NCI-H128 (cell line): ENCODE measurements at regions not wholly inside any gene's neighbourhood (a gene's known extent, or its start where the extent isn't known, plus 50 kb on each side); places are given as distances from the start of the nearest gene placed in this dataset.
"Not testable (repeated sequence)": the region's sequence is repeated elsewhere in the genome, so short reads cannot be mapped to it uniquely, and the experiment has no call there.

Source experiments
- DNase-seq: peaks from one replicate; lab custom pipeline; 2025; ENCODE audit not compliant: unreplicated experiment; lab: John Stamatoyannopoulos, UW

- peak; percentile 16 for DNase-seq
Measured at GRCh38 chr6:97669191-97670031, 386.4 kb upstream of the MMS22L start.

- DNase-seq = no peak
Measured at GRCh38 chr6:97674802-97675201, 391.8 kb upstream of the MMS22L start.

DNA sequence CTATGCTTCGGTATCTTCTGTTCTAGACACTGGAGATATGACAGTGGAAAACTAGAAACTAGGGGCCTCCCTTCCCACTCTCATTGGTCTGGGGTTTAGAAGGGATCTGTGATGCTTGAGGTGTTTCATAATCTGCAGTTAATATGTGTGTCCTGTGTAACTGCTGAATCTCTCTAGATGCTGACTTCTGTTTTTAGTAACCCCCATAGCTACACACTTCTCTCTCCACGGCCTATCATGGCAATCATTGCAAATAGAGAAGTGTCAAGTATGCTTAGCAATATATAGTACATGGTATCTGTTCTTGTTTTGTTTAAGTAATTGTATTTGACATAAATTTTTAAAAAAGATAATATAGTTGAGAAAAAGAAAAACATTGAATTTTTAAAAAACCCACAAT lies 394.6 kb upstream of the MMS22L start:
- DNase-seq = no peak

DNA sequence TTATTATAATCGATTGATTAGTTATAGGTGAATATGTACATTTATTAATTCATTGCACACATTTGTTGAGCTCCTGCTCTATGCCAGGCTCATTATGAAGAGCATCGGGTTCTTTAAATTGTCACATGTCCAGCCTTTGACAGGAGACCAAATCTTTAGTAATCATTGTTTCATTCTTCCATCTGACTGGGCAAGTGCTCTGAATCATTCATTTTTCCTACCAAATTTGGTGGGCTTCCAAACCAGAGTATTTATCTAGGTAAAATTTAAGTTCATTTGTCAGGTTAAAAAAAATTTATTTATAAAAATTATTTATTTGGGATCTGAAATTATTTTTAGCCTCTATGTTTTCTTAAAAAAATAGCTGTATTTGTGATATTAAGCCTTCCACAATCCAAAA lies 404.9 kb upstream of the MMS22L start:
- DNase-seq = no peak

DNA sequence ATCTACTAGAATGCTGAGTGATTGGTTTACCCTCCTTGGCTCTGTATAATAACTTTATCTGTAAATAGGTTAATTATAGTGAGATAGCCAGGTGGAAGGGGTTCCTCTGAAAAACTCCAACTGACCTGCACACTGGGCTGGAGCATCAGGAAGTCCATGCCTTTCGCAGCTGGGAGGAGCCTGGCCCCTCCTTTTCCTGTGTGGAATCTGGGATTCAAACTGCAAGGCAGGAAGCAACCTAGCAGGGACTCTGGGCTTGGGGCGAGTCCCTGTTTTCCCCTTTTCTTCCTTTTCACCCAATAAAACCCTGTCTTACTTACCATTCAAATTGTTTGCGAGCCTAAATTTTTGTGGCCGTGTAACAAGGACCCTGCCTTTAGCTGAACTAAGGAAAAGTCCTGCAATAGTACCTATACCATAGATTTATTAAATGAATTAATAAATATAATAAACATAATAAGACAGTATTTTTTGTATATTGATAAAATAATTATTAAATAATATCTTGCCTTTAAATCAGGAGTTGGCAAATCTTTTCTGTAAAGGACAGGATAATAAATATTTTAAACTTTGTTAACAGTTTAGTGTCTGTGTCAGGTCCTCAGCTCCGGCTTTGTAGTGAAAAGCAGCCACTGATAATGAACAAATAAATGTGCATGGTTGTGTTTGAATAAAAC lies 406.2 kb upstream of the MMS22L start:
- no peak for DNase-seq

- DNase-seq = no peak
Measured at GRCh38 chr6:97697456-97697855, 414.4 kb upstream of the MMS22L start.

DNA sequence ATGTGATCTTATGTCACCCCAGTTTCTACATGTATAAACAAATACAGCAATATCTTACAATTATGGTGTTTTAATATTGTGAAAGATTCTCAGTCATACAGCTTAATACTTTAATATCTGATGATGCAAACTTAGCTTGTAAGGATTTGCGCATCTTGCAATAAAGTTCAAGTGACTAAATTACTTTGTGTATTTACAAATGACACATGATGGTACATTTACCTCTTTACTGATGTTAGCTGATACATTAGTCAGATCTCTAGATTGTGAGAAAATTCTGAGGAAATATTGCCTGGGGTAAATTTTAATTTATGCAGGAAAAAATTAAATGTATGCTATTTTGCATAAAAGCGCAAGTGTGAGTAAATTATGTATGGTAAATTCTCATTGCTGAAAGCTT lies 418.8 kb upstream of the MMS22L start:
- no peak for DNase-seq

DNA sequence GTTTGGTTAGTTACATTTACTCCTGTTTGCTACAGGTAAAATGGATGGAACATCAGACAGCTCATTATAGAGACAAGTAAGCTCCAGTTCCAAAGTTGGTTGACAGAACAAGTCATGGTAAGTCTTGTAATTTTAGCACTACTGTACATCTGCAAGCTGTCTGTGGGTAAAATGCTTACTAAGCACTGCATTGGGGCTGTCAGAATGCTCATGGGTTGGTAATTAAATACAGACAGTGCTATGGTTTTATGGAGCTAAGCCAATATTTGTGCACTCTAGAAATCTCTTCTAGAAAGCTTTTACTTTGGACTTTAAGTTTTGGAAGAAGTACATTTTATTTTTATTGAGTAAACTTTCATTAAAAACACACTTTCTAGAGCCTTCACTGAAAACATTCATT lies 419.2 kb upstream of the MMS22L start:
- DNase-seq = no peak

- DNase-seq = no peak
Measured at GRCh38 chr6:97703661-97704060, 420.6 kb upstream of the MMS22L start.

DNA sequence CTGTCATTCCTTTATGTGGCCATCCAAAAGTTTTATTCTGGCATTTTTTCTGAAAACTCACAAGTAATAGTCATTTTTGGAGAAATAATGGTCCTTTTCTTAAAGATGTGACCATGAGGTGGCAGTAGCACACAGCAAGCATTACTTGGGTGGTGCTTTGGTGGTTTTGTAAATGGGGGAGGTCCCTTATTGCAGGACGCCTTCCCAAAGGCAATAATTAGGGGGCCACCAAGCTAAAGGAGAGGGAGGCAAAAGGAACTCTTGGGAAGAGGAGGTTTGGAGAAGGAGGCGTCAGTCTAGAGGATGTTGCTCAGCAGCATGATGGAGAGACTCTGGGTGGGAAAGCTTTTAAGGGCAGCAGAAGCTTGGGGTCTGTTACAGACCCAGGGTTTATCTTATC lies 422.6 kb upstream of the MMS22L start:
- no peak for DNase-seq

DNA sequence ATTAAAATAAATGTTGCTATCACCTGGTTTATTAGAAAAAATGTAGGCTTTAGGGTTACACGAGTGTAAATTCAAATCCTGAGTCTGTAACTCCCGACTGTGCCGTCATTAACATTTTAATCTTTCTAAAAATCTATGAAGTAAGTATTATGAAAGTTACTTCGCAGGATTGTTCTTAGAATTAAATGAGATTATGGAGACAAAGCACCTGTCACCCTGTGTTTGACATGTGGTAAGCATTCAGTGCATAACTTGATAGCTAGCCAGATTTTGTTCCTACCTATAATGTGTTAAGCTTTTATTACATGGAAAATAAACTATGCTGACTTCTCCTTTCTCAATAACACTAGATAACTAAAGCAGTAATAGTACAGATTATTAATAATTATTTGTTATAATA lies 429.7 kb upstream of the MMS22L start:
- DNase-seq = no peak

DNA sequence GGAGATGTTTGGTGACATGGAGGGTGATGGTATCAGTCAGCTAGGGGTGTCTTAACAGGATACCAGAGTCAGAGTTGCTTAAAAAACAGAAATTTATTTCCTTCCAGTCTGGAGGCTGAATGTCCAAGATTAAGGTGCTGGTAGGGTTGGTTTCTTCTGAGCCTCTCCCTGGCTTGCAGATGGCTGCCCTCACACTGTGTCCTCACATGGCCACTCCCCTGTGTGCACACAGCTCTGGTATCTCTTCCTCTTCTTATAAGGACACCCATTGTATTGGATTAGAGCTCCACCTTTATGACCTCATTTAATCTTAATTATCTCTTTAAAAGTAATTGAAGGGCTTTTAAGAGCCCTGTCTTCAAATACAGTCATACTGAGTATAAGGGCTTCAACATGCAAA lies 431.8 kb upstream of the MMS22L start:
- no peak for DNase-seq

- DNase-seq = no peak
Measured at GRCh38 chr6:97717086-97717485, 434.1 kb upstream of the MMS22L start.

- no peak for DNase-seq
Measured at GRCh38 chr6:97726378-97726777, 443.4 kb upstream of the MMS22L start.

GRCh38 chr6:97732045-97732444 lies 449.0 kb upstream of the MMS22L start:
- no peak for DNase-seq

GRCh38 chr6:97757575-97757974 lies 474.6 kb upstream of the MMS22L start:
- no peak for DNase-seq

DNA sequence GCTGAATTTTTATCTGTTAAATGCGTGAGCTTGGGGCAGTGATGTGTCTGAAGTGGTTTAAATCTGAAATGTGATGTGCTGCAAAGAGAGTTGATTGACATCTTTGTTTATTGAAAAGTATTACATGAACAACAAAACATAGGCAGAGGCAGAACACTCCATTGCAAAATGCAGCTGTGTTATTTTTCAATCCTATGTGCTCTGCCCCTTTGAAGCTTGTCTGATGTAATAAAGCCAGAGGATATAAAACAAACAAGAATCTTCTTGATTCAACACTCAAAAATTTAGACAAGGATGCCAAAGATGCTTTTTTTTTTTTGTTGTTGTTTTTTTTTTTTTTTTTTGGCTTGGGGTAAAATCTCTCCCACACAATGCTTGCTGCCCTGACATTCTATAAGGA lies 482.4 kb upstream of the MMS22L start:
- no peak for DNase-seq

DNA sequence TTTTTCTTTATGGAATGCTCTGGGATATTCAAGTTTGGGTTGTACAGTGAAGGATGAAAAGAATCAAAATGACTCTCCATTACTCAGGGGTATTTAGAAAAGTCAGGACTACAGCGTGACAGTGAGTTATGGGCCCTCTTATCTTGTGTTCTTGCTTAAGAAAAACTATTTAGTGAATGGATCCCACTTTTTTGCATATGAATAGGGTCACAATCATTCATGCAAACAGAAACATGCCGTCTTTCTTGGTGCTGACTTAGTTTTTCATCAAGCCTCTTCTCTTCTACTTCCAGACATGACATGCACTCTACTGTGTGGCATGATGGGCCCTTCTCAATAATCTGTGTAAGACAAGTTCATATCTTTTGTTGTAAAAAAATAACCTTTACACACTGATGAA lies 488.4 kb upstream of the MMS22L start:
- DNase-seq = no peak

DNA sequence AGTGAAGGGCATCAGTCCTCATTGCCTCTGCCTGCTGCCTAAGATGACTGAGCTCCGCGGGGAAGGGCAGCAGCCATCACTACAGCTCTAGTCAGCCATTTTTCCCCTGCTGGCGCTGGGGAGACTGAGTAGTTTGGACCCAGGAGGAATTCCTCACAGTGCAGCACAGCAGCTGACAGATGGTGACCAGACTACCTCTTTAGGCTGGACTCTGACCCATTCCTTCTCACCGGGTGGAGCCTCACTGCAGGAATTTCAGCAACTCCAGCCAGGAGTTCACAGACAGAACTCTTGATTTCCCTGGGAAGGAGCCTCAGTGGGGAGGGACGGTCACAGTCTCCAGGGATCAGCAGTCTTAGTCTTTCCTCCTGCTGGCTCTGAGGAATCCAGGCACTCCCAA lies 492.0 kb upstream of the MMS22L start:
- no peak for DNase-seq

- no peak for DNase-seq
Measured at GRCh38 chr6:97778290-97779038, 495.4 kb upstream of the MMS22L start.

GRCh38 chr6:97779039-97779766 lies 496.2 kb upstream of the MMS22L start:
- DNase-seq = not testable (repeated sequence)
